ENCODE measurements at regions not wholly inside any gene's neighbourhood (a gene's known extent, or its start where the extent isn't known, plus 50 kb on each side); places are given as distances from the start of the nearest gene placed in this dataset.

- H3K4me2 ChIP-seq (ENCODE audit: extremely low read depth, insufficient read depth, low read length) = no peak overlapping the region
- H3K79me2 ChIP-seq (ENCODE audit: control insufficient read depth, insufficient read depth, low read length) = no peaks in the 10 kb centered on the region
- H3K27ac ChIP-seq (ENCODE audit: insufficient read depth, low read length) = no peak overlapping the region
- no peaks in the 10 kb centered on the region for H3K36me3 ChIP-seq (ENCODE audit: control insufficient read depth, insufficient read depth, low read length)
- no peak overlapping the region for H2AFZ ChIP-seq (ENCODE audit: low read length)
- no peak overlapping the region for H3K9ac ChIP-seq (ENCODE audit: insufficient read depth, low read length)
- no peaks in the 10 kb centered on the region for H4K20me1 ChIP-seq (ENCODE audit: control insufficient read depth, extremely low read depth, insufficient read depth, low read length)
- H3K9me3 ChIP-seq (ENCODE audit: control insufficient read depth, insufficient read depth, low read depth, low read length) = no peaks in the 10 kb centered on the region
- no peak for DNase-seq (ENCODE audit: low read depth in 2 of 2)
- no peak for TF ChIP-seq EZH2 (IDR thresholded peaks at IDR 0.05; ENCODE audit: low read length, missing control alignments)
- no peak for TF ChIP-seq CTCF (conservative IDR thresholded peaks at IDR 0.05 in 1 of 2, IDR thresholded peaks at IDR 0.05 in 1 of 2; ENCODE audit: low read depth in 1 of 2, low read length in 2 of 2)
- no peaks in the 10 kb centered on the region for H3K4me1 ChIP-seq (ENCODE audit: control insufficient read depth, extremely low read depth, insufficient read depth, low read length)
- no peak overlapping the region for H3K4me3 ChIP-seq (replicated peaks in 1 of 4; ENCODE audit: control extremely low read depth in 1 of 4, insufficient read depth in 1 of 4, low read depth in 3 of 4, low read length in 4 of 4)
- no peaks in the 10 kb centered on the region for H3K27me3 ChIP-seq (ENCODE audit: control insufficient read depth, insufficient read depth, low read length)
These were observed 438.3 kb downstream of the NPIPA7 start for GRCh38 chr16:16817196-16817595.

- H3K27me3 ChIP-seq (ENCODE audit: control insufficient read depth, insufficient read depth, low read length) = no peaks in the 10 kb centered on the region
These were observed 442.3 kb downstream of the NPIPA7 start for GRCh38 chr16:16821261-16821660.

DNA sequence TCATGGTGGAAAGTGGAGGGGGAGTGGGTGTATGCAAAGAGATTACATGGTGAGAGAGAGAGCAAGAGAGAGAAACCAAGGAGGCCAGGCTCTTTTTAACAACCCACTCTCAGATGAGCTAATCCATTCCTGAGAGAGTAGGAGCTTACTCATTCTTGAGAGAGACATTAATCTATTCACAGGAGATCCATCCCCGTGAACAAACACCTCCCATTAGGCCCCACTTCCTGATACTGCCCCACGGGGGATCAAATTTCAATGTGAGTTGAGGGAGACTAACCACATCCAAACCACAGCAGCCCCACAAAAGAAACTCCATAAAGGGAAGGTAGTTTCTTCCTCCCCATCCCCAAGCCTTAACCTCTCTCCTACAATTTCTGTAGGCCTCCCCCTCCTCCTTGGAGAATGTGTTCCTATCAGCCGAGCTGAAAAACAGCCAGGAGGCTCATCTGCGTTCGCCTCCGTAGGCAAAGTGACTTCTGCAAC, 450.0 kb downstream of the NPIPA7 start:
- H3K36me3 ChIP-seq (ENCODE audit: control insufficient read depth, insufficient read depth, low read length) = no peaks in the 10 kb centered on the region
- H4K20me1 ChIP-seq (ENCODE audit: control insufficient read depth, extremely low read depth, insufficient read depth, low read length) = no peaks in the 10 kb centered on the region
- H3K9me3 ChIP-seq (ENCODE audit: control insufficient read depth, insufficient read depth, low read depth, low read length) = no peaks in the 10 kb centered on the region
- H3K4me1 ChIP-seq (ENCODE audit: control insufficient read depth, extremely low read depth, insufficient read depth, low read length) = no peaks in the 10 kb centered on the region
- no peaks in the 10 kb centered on the region for H3K79me2 ChIP-seq (ENCODE audit: control insufficient read depth, insufficient read depth, low read length)
- no peak overlapping the region for H2AFZ ChIP-seq (ENCODE audit: low read length)
- H3K27ac ChIP-seq (ENCODE audit: insufficient read depth, low read length) = no peak overlapping the region
- no peak overlapping the region for H3K9ac ChIP-seq (ENCODE audit: insufficient read depth, low read length)
- H3K4me3 ChIP-seq (replicated peaks in 1 of 4; ENCODE audit: control extremely low read depth in 1 of 4, insufficient read depth in 1 of 4, low read depth in 3 of 4, low read length in 4 of 4) = no peak overlapping the region
- no peak for DNase-seq (ENCODE audit: low read depth in 2 of 2)
- no peaks in the 10 kb centered on the region for H3K27me3 ChIP-seq (ENCODE audit: control insufficient read depth, insufficient read depth, low read length)
- no peak overlapping the region for H3K4me2 ChIP-seq (ENCODE audit: extremely low read depth, insufficient read depth, low read length)
- no peak for TF ChIP-seq EZH2 (IDR thresholded peaks at IDR 0.05; ENCODE audit: low read length, missing control alignments)

More at GRCh38 chr16:16821261-16821660, 442.3 kb downstream of the NPIPA7 start:
- H3K4me2 ChIP-seq (ENCODE audit: extremely low read depth, insufficient read depth, low read length) = no peak overlapping the region
- DNase-seq (ENCODE audit: low read depth in 2 of 2) = no peak
- TF ChIP-seq EZH2 (IDR thresholded peaks at IDR 0.05; ENCODE audit: low read length, missing control alignments) (no peak), CTCF (conservative IDR thresholded peaks at IDR 0.05 in 1 of 2, IDR thresholded peaks at IDR 0.05 in 1 of 2; ENCODE audit: low read depth in 1 of 2, low read length in 2 of 2) (no peak)
- no peaks in the 10 kb centered on the region for H3K79me2 ChIP-seq (ENCODE audit: control insufficient read depth, insufficient read depth, low read length)
- no peaks in the 10 kb centered on the region for H3K36me3 ChIP-seq (ENCODE audit: control insufficient read depth, insufficient read depth, low read length)
- H3K27ac ChIP-seq (ENCODE audit: insufficient read depth, low read length) = no peak overlapping the region
- no peak overlapping the region for H2AFZ ChIP-seq (ENCODE audit: low read length)
- no peaks in the 10 kb centered on the region for H4K20me1 ChIP-seq (ENCODE audit: control insufficient read depth, extremely low read depth, insufficient read depth, low read length)
- H3K4me1 ChIP-seq (ENCODE audit: control insufficient read depth, extremely low read depth, insufficient read depth, low read length) = no peaks in the 10 kb centered on the region
- no peak overlapping the region for H3K4me3 ChIP-seq (replicated peaks in 1 of 4; ENCODE audit: control extremely low read depth in 1 of 4, insufficient read depth in 1 of 4, low read depth in 3 of 4, low read length in 4 of 4)
- no peak overlapping the region for H3K9ac ChIP-seq (ENCODE audit: insufficient read depth, low read length)
- H3K9me3 ChIP-seq (ENCODE audit: control insufficient read depth, insufficient read depth, low read depth, low read length) = no peaks in the 10 kb centered on the region
